ENCODE measurements at regions not wholly inside any gene's neighbourhood (a gene's known extent, or its start where the extent isn't known, plus 50 kb on each side); places are given as distances from the start of the nearest gene placed in this dataset.

DNA sequence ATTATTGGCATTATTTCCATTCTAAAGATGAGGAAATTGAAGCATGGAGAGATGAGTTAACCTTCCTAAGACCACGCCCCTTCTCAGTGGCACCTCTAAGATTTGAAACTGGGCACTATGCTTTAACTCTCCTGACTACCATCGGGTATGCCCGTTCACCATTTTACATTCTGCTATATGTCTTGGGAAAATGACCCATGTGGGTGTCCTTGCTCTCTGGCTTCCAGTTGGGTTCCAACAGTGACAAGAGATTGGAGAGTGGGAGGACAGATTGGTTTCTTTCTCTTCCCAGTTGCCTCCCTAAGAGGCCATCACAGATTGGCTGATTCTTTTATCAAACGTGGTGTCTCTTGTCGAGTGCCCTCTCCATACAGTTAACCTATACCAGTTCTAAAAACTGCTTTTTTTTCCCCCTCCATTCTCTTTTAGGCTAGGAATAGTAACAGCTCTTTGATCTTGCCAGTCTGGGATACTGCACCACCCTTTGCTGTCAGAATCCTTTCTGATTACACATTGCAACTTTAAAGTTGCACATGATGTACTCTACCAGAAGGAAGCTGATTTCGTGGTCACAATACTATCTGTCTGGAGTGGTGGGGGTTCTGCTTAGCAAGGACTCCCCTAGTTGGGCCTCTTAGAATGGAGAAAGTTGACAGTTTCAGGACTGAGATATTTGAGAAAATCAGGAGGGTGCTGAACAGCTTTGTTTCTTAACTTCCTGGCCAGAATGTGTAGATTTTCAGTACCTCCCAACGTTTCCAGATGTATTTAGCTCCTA, 88.0 kb upstream of the ELOVL5 start:
- Histone ChIP-seq H3F3A (ENCODE audit: low read length, unreplicated experiment) (no peaks in the 10 kb centered on the region), H3K9me2 (replicated peaks; ENCODE audit: low read length) (no peaks in the 10 kb centered on the region), H3K27ac (ENCODE audit: low read length) (no peak overlapping the region), H3K4me3 (ENCODE audit: low read length) (no peak overlapping the region), H3K4me1 (ENCODE audit: insufficient read depth, low read length) (peaks cover 20% of the 10 kb centered on the region), H3K4me2 (ENCODE audit: low read length) (no peak overlapping the region), H4K20me1 (ENCODE audit: low read length) (no peaks in the 10 kb centered on the region), H3K79me2 (ENCODE audit: low read length) (no peaks in the 10 kb centered on the region), H2AFZ (ENCODE audit: low read length) (no peak overlapping the region), H3K9ac (ENCODE audit: low read length) (no peak overlapping the region), H3K36me3 (ENCODE audit: low read depth, low read length) (no peaks in the 10 kb centered on the region), H3K9me3 (ENCODE audit: low read length) (no peaks in the 10 kb centered on the region), H3K27me3 (ENCODE audit: low read length) (no peaks in the 10 kb centered on the region)
- no peak for TF ChIP-seq EZH2 (IDR thresholded peaks at IDR 0.05; ENCODE audit: low read length, unreplicated experiment)
- no peak for TF ChIP-seq EZH2phosphoT487 (IDR thresholded peaks at IDR 0.05; ENCODE audit: borderline replicate concordance, low read length)
- TF ChIP-seq, protein P1, sequence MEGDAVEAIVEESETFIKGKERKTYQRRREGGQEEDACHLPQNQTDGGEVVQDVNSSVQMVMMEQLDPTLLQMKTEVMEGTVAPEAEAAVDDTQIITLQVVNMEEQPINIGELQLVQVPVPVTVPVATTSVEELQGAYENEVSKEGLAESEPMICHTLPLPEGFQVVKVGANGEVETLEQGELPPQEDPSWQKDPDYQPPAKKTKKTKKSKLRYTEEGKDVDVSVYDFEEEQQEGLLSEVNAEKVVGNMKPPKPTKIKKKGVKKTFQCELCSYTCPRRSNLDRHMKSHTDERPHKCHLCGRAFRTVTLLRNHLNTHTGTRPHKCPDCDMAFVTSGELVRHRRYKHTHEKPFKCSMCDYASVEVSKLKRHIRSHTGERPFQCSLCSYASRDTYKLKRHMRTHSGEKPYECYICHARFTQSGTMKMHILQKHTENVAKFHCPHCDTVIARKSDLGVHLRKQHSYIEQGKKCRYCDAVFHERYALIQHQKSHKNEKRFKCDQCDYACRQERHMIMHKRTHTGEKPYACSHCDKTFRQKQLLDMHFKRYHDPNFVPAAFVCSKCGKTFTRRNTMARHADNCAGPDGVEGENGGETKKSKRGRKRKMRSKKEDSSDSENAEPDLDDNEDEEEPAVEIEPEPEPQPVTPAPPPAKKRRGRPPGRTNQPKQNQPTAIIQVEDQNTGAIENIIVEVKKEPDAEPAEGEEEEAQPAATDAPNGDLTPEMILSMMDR (conservative IDR thresholded peaks at IDR 0.05; ENCODE audit: low read depth, low read length), result no peak
- CTCF ChIA-PET, result no interaction called here
- POLR2A ChIA-PET (ENCODE audit: unreplicated experiment), result no interaction called here
- no peak for ATAC-seq
- intact Hi-C loops (cut with micrococcal nuclease), result loop anchor here (1.0 to 5.0 kb wide), 2 partner anchors 264 to 334 kb away; no protein-coding TSS in a partner anchor
- no TSS peak for BruUV-seq (replicated peaks)
- DNase-seq, result no peak

DNA sequence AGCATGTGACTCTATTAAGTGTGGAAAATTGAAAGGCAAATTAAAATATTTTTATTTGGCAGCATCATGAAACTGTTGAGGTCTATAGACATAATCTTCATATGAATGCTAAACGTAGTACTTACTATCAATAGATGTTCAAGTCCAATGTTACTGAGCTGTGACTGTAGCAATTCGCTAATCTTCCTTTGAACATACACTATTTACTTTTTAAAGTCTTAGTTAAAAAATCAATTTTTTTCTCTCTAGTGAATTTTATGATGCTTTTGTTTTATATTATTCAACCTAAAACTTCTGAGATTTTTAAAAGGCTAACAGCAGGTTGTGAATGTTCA, 85.2 kb upstream of the ELOVL5 start:
- ChIA-PET POLR2A (ENCODE audit: unreplicated experiment) (interaction anchor here (0.7 kb wide), 1 partner anchor 134 kb away, joined by 3 read pairs; no protein-coding TSS in a partner anchor), CTCF (interaction anchor here (0.5 to 0.6 kb wide), 4 partner anchors 75 to 329 kb away, joined by 3 read pairs; no protein-coding TSS in a partner anchor)
- no peaks in the 10 kb centered on the region for H3K9me3 ChIP-seq (ENCODE audit: low read length)
- intact Hi-C loops (cut with micrococcal nuclease), result no loop called here
- no TSS peak for BruUV-seq (replicated peaks)
- no peaks in the 10 kb centered on the region for H3K79me2 ChIP-seq (ENCODE audit: low read length)
- peaks cover 5% of the 10 kb centered on the region; the same call in 1 of the 2 replicates for H3K4me1 ChIP-seq (ENCODE audit: insufficient read depth, low read length)
- no peaks in the 10 kb centered on the region for H3K36me3 ChIP-seq (ENCODE audit: low read depth, low read length)
- H3K27me3 ChIP-seq (ENCODE audit: low read length), result no peaks in the 10 kb centered on the region
- no peak overlapping the region for H2AFZ ChIP-seq (ENCODE audit: low read length)
- no peak overlapping the region for H3K4me2 ChIP-seq (ENCODE audit: low read length)
- ATAC-seq, result no peak
- no peak overlapping the region for H3K27ac ChIP-seq (ENCODE audit: low read length)
- H3K9ac ChIP-seq (ENCODE audit: low read length), result no peak overlapping the region
- TF ChIP-seq EZH2phosphoT487 (IDR thresholded peaks at IDR 0.05; ENCODE audit: borderline replicate concordance, low read length) (no peak), EZH2 (IDR thresholded peaks at IDR 0.05; ENCODE audit: low read length, unreplicated experiment) (no peak)
- TF ChIP-seq, protein P1 (conservative IDR thresholded peaks at IDR 0.05; ENCODE audit: low read depth, low read length), result no peak
- no peaks in the 10 kb centered on the region for H3K9me2 ChIP-seq (replicated peaks; ENCODE audit: low read length)
- no peak for DNase-seq
- no peaks in the 10 kb centered on the region for H3F3A ChIP-seq (ENCODE audit: low read length, unreplicated experiment)
- H3K4me3 ChIP-seq (ENCODE audit: low read length), result no peak overlapping the region
- no peaks in the 10 kb centered on the region for H4K20me1 ChIP-seq (ENCODE audit: low read length)

All from PC-3 (cell line).